ENCODE measurements at regions not wholly inside any gene's neighbourhood (a gene's known extent, or its start where the extent isn't known, plus 50 kb on each side); places are given as distances from the start of the nearest gene placed in this dataset.
"Not testable (repeated sequence)": the region's sequence is repeated elsewhere in the genome, so short reads cannot be mapped to it uniquely, and the experiment has no call there.

DNA sequence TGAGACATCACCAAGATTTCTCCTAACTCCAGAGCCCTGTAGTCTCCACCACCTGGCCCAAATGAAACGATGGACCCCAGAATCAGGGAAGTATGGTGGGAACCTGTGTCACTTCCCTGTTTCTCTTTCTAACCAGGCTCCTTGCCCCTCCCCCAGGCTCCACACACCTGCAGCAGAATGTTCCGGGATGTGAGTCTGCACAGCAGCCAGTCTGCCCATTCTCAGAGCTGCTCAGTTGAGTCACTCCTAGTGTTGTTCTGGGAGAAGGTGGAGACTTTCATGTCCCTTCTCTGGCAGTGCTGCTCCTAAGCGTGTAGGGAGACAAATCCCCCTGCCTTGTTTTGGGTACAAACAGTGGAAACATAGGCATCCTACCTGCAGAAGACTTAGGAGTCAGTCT is 76.0 kb upstream of the XPA start:
- DNase-seq (ENCODE audit: low spot score) = no peak

DNA sequence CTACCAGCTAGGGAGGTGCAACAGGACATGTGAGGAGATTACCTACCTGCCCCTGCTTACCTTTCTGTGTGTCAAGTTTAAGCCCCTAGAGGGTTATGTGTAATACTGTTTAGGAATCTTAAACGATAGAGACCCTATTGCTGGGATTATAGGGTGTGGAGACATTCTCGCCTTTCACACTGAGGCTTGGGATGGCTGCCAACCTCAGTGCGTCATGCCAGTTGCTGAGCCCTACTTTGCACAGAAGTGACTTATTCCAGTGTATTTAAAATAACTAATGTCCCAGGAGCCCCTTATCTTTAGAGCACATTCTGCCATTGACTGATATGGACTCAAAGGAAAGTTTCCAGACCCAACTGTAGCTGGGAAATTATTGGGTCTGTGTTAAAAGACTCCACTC is 76.6 kb upstream of the XPA start:
- no peak for DNase-seq (ENCODE audit: low spot score)

DNA sequence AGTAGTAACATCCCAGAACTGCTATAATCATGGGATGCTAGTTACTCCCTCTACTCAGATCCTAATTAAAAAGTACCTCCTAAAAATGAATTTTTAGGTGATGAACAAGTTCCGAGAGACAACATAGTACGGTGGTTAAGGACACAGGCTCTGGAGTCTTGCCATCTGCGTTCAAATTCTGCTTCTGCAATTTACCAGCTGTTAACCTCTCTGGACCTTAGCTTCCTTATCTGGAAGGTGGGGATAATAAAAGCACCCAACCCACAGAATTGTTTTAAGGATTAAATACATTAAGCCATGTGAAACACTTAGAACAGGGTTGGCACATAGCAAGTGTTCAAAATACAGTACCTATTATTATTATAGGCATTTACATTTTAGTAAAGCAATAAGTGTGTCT is 77.5 kb upstream of the XPA start:
- DNase-seq (ENCODE audit: low spot score) = no peak

DNA sequence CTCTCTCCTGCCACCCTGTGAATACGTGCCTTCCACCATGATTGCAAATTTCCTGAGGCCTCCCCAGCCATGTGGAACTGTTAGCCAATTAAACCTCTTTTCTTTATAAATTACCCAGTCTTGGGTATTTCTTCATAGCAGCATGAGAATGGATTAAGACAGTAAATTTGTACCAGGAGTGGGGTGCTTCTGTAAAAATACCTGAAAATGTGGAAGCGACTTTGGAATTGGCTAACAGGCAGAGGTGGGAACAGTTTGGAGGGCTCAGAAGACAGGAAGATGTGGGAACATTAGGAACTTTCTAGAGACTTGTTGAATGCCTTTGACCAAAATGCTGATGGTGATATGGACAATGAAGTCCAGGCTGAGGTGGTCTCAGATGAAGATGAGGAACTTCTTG is 74.3 kb upstream of the FOXE1 start:
- not testable (repeated sequence) for DNase-seq (ENCODE audit: low spot score)

DNA sequence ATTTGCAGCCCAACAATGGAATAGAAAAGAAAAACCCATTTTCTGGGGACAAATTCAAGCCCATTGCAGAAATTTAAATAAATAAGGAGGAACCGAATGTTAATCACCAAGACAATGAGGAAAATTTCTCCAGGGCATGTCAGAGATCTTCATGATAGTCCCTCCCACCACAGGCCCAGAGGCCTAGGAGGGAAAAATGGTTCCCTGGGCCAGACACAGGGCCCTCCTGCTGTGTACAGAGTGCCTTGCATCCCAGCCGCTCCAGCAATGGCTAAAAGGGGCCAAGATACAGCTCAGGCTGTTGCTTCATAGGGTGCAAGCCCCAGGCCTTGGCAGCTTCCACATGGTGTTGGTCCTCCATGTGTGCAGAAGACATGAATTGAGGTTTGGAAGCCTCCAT is 73.4 kb upstream of the FOXE1 start:
- no peak for DNase-seq (ENCODE audit: low spot score)

DNA sequence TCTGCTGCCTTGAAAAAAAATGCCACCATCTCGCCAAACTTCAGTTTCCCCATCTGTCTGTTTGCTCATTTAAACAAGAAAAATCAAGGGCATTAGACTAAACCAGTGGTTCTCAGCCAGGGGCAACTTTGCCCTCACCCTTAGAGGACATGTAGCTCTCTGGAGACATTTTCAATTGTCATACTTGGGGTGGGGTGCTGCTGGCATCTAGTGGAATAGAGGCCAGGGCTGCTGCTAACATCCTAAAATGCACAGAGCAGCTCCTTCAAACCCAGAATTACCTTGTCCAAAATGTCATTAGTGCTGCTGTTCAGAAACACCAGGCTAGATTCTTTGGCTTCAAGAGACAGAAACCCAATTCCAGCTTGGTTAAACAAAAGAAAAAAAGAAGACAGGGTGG is 71.1 kb upstream of the FOXE1 start:
- DNase-seq (ENCODE audit: low spot score) = no peak

DNA sequence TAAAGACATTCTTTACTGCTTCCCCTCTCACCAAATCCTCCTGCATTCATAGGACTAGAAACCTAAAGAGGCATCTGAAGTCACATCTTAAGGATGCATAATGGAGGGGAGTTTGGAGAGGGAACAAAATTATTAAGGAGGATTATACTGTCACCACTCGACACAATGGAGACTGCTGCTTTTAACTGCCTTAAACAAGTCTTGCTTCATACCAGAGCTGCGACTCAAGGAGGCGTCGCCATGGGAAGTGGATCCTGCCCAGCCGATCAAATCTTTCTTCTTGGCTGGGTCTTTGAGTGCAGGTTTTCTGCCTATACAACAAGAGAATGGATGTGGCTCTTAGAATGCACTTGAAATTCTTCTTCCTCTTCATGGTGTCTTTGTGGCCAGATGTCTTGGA is 66.7 kb upstream of the FOXE1 start:
- DNase-seq (ENCODE audit: low spot score) = no peak

DNA sequence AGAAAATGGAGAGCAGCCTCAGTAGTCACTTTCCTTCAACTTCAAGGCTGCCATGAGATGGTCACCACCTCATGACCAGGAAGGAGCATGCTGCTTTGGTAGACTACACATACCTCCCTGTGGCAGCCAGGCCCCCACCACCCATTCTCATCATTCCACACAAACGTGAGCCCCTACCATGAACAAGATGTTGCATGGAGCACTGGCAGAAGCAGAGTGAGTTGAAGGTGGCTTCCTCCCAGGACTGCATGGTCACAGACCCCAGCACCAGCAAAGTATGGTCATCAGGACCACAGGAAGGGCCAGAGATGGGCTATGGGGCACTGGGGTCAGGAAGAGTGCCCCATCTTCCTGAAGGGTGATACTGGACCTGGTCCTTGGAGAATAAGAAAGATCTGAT is 65.5 kb upstream of the FOXE1 start:
- no peak for DNase-seq (ENCODE audit: low spot score)

DNA sequence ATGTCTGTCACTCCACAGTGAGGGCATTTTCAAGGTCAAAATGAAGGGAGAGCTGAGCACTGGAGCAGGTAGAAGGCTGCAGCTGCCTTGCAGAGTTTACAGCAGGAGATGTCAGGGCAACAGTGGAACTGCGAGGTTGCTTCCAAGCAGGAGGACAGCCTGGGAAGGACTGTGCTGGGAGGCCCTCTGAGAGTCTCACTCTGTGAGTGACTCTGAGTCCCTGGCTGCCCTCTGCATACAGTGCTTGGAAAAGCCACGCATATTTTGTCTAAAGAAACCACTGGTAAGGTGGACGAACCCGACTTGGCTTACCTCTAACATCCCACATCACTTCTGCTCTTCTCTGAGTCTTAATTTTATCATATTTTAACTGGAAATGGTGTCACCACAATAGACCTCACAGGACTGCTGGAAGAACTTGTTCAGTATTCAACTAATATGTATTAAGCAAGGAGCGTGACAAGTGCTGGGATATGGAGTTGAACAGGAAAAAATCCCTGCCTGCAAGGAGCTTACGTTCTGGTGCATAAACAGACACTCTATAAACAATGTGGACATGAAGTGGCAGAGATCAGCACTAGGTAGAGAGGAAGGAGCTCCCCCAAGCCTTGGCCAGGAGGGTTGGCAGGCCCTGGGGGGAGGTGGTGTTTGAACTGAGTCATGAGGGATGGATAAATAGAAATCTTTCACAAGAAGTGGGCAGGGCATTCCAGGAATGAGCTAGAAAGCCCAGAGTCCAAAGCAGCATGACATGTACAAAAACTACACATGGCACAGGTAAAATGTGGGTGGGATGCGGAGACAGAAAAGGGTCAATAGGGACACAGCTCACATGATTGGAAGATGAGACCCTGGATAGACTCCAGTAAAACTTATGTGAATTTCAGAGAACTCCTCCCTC is 64.0 kb upstream of the FOXE1 start:
- DNase-seq (ENCODE audit: low spot score) = no peak

DNA sequence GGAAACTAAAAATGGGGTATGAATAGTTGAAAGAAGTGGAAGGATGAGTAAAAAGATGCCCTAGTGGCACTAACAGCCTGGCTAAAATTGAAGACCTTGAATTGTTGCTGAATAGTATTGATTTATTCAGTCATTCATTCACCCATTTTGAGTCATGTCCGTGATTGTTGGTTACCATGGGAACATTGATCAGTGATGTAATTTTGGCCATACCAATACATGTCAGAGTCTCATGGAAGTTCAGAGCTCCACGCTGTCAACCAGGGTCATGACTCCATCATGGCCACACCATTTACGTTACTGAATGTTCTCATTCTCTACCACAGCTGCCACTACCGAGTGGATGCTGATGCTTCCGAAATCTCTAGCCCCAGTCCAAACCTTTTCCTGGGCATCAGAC is 62.5 kb upstream of the FOXE1 start:
- no peak for DNase-seq (ENCODE audit: low spot score)

DNA sequence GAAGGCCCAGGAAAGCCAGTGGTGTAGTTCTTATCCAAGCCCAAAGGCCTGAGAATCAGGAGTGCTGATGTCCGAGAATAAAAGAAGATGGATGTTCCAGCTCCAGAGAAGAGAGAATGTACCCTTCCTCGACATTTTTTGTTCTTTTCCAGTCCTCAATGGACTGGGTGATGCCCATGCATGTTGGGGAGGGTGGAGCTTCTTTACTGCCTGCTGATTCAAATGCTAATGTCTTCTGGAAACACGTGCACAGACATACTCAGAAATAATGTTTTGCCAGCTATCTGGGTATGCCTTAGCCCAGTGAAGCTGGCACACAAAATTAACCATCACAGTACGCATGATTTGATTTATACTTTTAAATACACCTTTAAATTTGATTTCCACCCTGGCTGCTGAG is 61.5 kb upstream of the FOXE1 start:
- DNase-seq (ENCODE audit: low spot score) = no peak

DNA sequence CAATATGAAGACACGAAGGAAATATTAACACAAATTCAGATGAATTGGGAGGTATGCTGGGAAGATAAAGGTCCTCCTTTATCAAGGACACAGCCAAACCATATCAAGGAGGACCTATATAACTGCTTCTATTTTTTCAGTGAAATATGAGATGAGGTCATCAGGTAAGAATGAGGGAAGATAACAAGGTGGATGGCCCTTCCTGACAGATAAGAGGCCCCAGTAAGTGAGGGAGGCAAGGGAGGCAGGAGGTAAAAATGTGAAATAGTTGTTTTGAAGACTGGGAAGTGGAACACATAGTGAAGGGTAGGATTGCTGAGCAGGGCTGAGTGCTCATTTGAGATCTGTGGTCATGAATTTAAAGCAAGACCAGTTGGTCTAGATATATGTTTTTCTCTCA is 60.0 kb upstream of the FOXE1 start:
- no peak for DNase-seq (ENCODE audit: low spot score)

DNA sequence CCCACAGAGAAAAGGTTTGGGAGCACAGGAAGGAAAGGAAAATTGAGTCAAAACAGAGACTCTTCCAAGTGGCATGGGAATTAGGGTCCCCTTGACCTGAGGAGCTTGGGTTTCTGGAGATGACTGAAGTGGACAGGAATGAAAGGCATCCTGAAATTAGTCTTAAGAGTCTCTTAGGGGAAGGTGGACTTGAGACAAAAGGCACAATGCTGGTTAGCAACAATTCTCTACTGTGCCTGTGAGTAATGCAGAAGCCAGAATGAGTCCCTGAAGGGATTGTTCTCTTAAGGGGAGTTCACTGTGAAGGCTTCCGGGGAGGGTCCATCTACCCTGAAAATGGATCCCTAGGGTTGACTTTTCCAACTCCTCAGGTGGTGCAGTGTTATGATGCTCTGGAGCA is 58.4 kb upstream of the FOXE1 start:
- no peak for DNase-seq (ENCODE audit: low spot score)

DNA sequence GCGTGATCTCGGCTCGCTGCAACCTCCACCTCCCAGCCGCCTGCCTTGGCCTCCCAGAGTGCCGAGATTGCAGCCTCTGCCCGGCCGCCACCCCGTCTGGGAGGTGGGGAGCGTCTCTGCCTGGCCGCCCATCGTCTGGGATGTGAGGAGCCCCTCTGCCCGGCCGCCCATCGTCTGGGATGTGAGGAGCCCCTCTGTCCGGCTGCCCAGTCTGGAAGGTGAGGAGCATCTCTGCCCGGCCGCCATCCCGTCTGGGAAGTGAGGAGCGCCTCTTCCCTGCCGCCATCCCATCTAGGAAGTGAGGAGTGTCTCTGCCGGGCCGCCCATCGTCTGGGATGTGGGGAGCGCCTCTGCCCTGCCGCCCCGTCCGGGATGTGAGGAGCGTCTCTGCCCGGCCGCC is 56.9 kb upstream of the FOXE1 start:
- not testable (repeated sequence) for DNase-seq (ENCODE audit: low spot score)

DNA sequence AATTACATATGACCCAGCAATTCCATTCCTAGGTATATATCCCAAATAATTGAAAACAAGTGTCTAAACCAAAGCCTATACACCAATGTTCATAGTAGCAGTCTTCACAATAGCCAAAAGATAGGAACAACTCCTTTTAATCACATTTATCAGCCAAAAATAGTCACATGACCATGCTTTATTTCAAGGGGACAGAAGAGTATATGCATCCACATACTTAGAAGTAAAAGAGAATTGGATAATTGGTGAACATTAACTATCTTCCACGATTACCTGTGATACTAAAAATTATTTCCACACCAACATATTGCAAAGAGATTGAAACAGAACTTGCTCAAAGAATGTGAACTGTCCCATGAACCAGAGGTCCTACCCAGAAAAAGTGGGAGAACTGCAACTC is 51.8 kb upstream of the FOXE1 start:
- DNase-seq (ENCODE audit: low spot score) = no peak

DNA sequence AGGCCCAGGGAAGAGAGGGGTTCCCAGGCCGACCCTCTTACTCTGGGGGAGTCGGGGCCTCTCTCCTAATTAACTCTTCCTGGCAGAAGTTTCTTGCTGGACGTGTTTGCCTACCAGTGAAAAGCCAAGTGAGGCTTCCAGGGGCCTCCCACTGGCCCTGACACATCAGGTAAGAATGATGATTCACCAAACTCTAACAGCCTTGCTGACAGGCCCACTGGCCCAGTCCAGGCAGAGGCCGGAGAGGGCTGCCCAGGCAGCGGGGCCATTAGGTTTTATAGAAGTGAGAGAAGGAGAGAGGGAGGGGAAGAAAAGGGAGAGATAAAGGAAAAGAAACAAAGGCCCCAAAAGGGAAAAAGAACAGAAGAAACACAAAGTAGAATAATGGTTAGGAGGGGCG is 50.8 kb upstream of the FOXE1 start:
- DNase-seq (ENCODE audit: low spot score) = no peak

DNA sequence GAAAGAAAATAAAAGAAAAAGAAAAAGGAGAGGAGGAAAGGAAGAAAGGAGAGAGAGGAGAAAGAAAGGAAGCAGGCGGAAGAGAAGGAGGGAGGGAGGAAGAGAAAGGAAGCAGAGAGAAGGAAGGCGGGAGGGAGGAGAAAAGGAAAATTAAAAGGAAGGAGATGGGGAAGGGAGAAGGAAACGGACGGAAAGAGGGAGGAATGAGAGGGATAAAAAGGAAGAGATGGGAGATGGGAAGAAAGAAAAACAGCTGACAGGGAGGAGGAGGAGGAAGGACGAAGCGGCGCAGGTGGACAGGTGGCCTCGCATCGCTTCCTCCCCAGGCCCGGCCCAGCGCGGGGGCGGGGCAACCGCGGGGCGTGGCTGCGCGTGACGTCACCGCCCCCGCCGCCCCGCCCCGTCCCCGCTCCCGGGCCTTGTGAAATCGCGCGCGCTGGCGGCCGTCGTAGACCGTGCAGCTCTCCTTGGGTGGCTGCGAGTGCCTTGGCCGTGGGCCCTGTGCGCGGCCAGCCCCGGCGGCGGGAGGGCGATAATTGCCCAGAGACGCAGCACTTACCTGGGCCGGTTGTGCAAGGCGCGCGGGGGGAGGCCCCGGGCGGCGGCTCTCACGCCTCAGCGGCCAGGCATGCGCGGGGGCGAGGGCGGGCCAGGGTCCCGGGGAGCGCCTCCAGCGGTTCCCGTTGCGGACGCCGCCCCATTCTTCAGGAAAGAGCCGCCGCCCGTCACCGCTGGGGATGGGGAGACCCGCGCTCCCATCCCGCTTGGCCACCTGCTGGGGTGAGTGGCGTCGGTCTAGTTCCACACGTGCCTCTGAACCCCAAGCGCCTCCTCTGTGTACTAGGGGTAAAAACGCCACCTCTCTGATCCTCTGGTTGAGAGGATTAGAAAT is 49.6 kb upstream of the FOXE1 start:
- DNase-seq (ENCODE audit: low spot score) = peak; percentile 58
